Calu3 (cell line): ENCODE measurements at regions not wholly inside any gene's neighbourhood (a gene's known extent, or its start where the extent isn't known, plus 50 kb on each side); places are given as distances from the start of the nearest gene placed in this dataset.

Source experiments
- BruUV-seq: library from RNA; stranded (reverse); fragments of 400-500 nt; replicated peaks from 2 replicates; lab custom pipeline; 2021; lab: Mats Ljungman, UMichigan
- CTCF ChIA-PET: fragments of 300-600 bp; sonication (Branson Sonifier 250); formaldehyde crosslinking; loops from one replicate; lab custom pipeline; 2022; ENCODE audit warnings: antibody characterized with exemption; lab: Charles Lee
- DNase-seq: peaks from one replicate; pipeline ENCODE4 v3.0.0; 2022
- H3K27ac Mint-ChIP-seq: one replicate; pipeline ENCODE4 v1.8.0; 2022; ENCODE audit warnings: mixed read lengths; ENCODE audit not compliant: unreplicated experiment
- H3K27me3 Mint-ChIP-seq: one replicate; pipeline ENCODE4 v1.8.0; 2022; ENCODE audit warnings: mixed read lengths; ENCODE audit not compliant: unreplicated experiment
- H3K36me3 Mint-ChIP-seq: one replicate; pipeline ENCODE4 v1.8.0; 2022; ENCODE audit warnings: mild to moderate bottlenecking, moderate library complexity, mixed read lengths; ENCODE audit not compliant: insufficient read depth, unreplicated experiment
- H3K4me1 Mint-ChIP-seq: one replicate; pipeline ENCODE4 v1.8.0; 2022; ENCODE audit warnings: mild to moderate bottlenecking, low read depth, mixed read lengths; ENCODE audit not compliant: unreplicated experiment
- H3K4me3 Mint-ChIP-seq: one replicate; pipeline ENCODE4 v1.8.0; 2022; ENCODE audit warnings: mild to moderate bottlenecking, low read depth, moderate library complexity, mixed read lengths; ENCODE audit not compliant: unreplicated experiment
- H3K9me3 Mint-ChIP-seq: one replicate; pipeline ENCODE4 v1.8.0; 2022; ENCODE audit warnings: low read depth, mixed read lengths; ENCODE audit not compliant: unreplicated experiment
- CTCF ChIP-seq: fragments of 200-600 bp; IDR thresholded peaks from one replicate; pipeline ENCODE4 v1.8.0; 2022; ENCODE audit warnings: antibody characterized with exemption; ENCODE audit not compliant: unreplicated experiment
- intact Hi-C: fragments of 100-400 bp; cut with micrococcal nuclease; formaldehyde crosslinking; loops from one replicate; pipeline ENCODE4 v1.10.0; 2022; ENCODE audit not compliant: unreplicated experiment

DNA sequence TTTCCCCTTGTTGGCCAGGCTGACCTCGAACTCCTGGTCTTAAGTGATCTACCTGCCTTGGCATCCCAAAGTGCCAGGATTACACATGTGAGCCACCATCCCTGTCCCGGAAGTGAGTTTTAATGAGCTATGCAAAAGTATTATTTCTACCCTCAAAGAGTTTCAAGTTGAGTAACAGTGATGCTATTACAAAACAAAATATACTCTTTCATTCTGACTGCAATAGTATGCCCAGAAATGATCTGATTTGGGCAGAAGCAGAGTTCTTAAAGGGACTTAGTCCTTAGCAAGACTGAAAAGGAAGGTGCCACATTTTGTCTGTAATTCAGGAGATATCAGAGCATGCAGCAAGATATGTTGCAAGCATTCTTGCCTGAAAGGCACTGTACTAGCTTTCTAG, 375.4 kb downstream of the NUF2 start:
- TF ChIP-seq CTCF, result no peak

DNA sequence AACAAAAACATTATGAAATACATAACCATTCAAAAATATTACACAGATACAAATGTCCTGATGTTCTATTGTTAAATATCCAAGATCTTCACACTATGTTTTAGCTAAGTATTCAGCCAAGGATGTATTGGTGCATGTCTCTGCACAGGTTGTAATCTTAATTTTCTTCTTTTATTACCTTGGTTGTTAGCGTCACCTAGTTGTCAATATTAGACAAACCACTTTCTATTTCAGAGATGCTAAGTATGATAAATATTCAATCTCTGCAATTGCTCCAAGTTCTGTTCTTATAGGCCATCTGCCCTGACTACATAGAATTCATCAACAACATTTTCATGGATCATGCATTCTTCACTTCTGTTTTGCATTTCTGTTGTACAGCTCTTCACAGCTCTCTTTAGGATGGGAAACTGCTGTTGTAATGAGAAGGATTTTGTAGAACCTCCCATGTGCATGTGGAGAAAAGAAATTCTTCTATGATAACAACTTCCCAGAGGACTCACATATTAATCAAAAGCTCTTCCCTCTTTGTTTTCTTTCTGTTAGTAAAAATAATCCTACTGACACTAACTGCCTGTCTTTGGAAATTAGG, 380.1 kb downstream of the NUF2 start:
- Mint-ChIP-seq H3K9me3 (peaks cover 2% of the 10 kb centered on the region), H3K4me1 (no peaks in the 10 kb centered on the region), H3K4me3 (no peak overlapping the region), H3K27me3 (no peaks in the 10 kb centered on the region), H3K27ac (no peak overlapping the region), H3K36me3 (no peaks in the 10 kb centered on the region)
- CTCF ChIA-PET, result no interaction called here
- no peak for DNase-seq
- TF ChIP-seq CTCF, result no peak
- intact Hi-C loops, result loop anchor here (5.0 kb wide), 1 partner anchor 140 kb away; no protein-coding TSS in a partner anchor
- BruUV-seq, result no TSS peak

More for the DNA sequence above, 375.4 kb downstream of the NUF2 start:
- H3K27ac Mint-ChIP-seq, result no peak overlapping the region
- no TSS peak for BruUV-seq
- no peaks in the 10 kb centered on the region for H3K4me1 Mint-ChIP-seq
- H3K27me3 Mint-ChIP-seq, result no peaks in the 10 kb centered on the region
- H3K4me3 Mint-ChIP-seq, result no peak overlapping the region
- H3K9me3 Mint-ChIP-seq, result peaks cover 6% of the 10 kb centered on the region
- H3K36me3 Mint-ChIP-seq, result no peaks in the 10 kb centered on the region
- CTCF ChIA-PET, result no interaction called here
- intact Hi-C loops, result no loop called here
- no peak for DNase-seq

DNA sequence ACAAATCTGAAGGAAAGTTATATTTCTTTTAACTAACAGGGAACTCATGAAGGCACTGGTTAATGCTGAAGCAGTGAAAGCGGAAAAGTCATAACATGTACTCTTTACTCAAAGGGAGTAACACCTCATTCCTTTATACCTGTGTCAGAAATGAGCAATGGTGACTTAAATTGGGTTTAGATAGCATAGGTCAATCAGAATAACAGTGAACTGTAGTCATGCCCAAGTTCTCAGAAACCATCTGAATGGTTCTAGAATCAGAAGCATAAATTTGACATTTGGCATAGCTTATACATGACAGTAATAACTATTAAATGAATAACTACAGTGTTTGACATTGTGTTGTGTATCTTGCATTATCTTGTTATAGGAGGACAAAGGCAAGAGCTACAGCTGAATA, 382.0 kb downstream of the NUF2 start:
- H3K27ac Mint-ChIP-seq, result no peak overlapping the region
- H3K4me3 Mint-ChIP-seq, result no peak overlapping the region
- peaks cover 6% of the 10 kb centered on the region for H3K9me3 Mint-ChIP-seq
- intact Hi-C loops, result loop anchor here (5.0 kb wide), 1 partner anchor 141 kb away; no protein-coding TSS in a partner anchor
- no TSS peak for BruUV-seq
- DNase-seq, result no peak
- H3K36me3 Mint-ChIP-seq, result no peaks in the 10 kb centered on the region
- no peaks in the 10 kb centered on the region for H3K27me3 Mint-ChIP-seq
- no peaks in the 10 kb centered on the region for H3K4me1 Mint-ChIP-seq
- TF ChIP-seq CTCF, result no peak
- CTCF ChIA-PET, result no interaction called here

GRCh38 chr1:163706915-163707314, 385.2 kb downstream of the NUF2 start:
- no TSS peak for BruUV-seq
- intact Hi-C loops, result no loop called here

More at GRCh38 chr1:163706915-163707314, 385.2 kb downstream of the NUF2 start:
- Mint-ChIP-seq H3K9me3 (peaks cover 12% of the 10 kb centered on the region), H3K27me3 (no peaks in the 10 kb centered on the region), H3K4me1 (no peaks in the 10 kb centered on the region), H3K4me3 (no peak overlapping the region), H3K27ac (no peak overlapping the region), H3K36me3 (no peaks in the 10 kb centered on the region)
- CTCF ChIA-PET, result no interaction called here
- TF ChIP-seq CTCF, result no peak
- DNase-seq, result no peak
